KMS-11 (cell line): ENCODE measurements at regions not wholly inside any gene's neighbourhood (a gene's known extent, or its start where the extent isn't known, plus 50 kb on each side); places are given as distances from the start of the nearest gene placed in this dataset.

ENCODE experiments used
- H2AFZ ChIP-seq: fragments of 200-600 bp; sonication (generic); 2 replicates; pipeline ENCODE4 v1.6.1; 2016; ENCODE audit warnings: antibody characterized with exemption, mixed run types, low read depth
- H3K27ac ChIP-seq: fragments of 200-600 bp; sonication (generic); 2 replicates; pipeline ENCODE4 v1.6.1; 2016; ENCODE audit warnings: mild to moderate bottlenecking, mixed run types
- H3K27me3 ChIP-seq: fragments of 200-600 bp; sonication (generic); 2 replicates; pipeline ENCODE4 v1.6.1; 2017; ENCODE audit warnings: mild to moderate bottlenecking, low read depth, mixed run types, moderate library complexity; ENCODE audit not compliant: insufficient read depth
- H3K36me3 ChIP-seq: fragments of 200-600 bp; sonication (generic); 2 replicates; pipeline ENCODE4 v1.6.1; 2017; ENCODE audit warnings: mild to moderate bottlenecking, mixed run types; ENCODE audit not compliant: insufficient read depth
- H3K4me1 ChIP-seq: fragments of 200-600 bp; sonication (generic); 2 replicates; pipeline ENCODE4 v1.6.1; 2016; ENCODE audit warnings: mild to moderate bottlenecking, low read depth, mixed run types; ENCODE audit not compliant: poor library complexity, severe bottlenecking
- H3K4me2 ChIP-seq: fragments of 200-600 bp; sonication (generic); 2 replicates; pipeline ENCODE4 v1.7.0; 2016; ENCODE audit warnings: mild to moderate bottlenecking, mixed run types
- H3K4me3 ChIP-seq: fragments of 200-600 bp; sonication (generic); IDR thresholded peaks from 2 replicates; pipeline ENCODE4 v1.6.1; 2017; ENCODE audit warnings: low read depth, low read length, mixed read lengths; ENCODE audit not compliant: insufficient read depth
- H3K79me2 ChIP-seq: fragments of 200-600 bp; sonication (generic); 2 replicates; pipeline ENCODE4 v1.6.1; 2016; ENCODE audit warnings: low read depth, mixed run types; ENCODE audit not compliant: insufficient read depth
- H3K9ac ChIP-seq: fragments of 200-600 bp; sonication (generic); 2 replicates; pipeline ENCODE4 v1.6.1; 2016; ENCODE audit warnings: mild to moderate bottlenecking, mixed run types
- H4K20me1 ChIP-seq: fragments of 200-600 bp; sonication (generic); 2 replicates; pipeline ENCODE4 v1.6.1; 2016; ENCODE audit warnings: mild to moderate bottlenecking, mixed run types; ENCODE audit not compliant: insufficient read depth
- TF ChIP-seq, protein P1 (sequence below): fragments of 200-600 bp; sonication (generic); conservative IDR thresholded peaks from 2 replicates; pipeline ENCODE4 v1.6.1; 2017; ENCODE audit warnings: low read depth, mild to moderate bottlenecking, antibody characterized with exemption, low read length, moderate library complexity, mixed read lengths

DNA sequence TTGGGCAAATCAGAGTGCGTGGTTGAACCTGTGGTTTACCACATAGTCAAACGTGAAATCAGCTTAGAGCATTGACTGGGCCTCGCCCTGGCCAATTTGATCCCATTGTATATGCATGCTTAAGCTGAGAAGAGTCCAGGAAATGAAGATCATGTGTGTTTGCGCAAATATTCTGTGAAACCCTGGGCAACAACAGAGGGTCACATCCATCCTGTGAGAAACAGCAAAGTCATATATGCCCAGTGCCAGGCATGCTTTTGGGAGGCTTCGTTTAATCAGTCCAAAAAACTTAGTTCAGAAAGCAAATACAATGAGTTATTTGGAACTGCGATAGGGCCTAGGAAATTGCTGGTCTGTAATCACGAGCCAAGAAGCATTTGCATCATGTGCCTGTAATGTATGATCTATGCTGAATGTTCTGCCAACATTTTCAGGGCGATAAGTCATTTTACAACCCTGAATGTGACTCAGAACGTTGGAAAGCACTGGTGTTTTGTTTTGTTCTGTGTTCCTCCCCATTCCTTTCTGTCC lies 412.1 kb upstream of the CELF2 start:
- Histone ChIP-seq H3K79me2 (no peaks in the 10 kb centered on the region), H3K27me3 (no peaks in the 10 kb centered on the region), H3K9ac (no peak overlapping the region), H4K20me1 (no peaks in the 10 kb centered on the region), H3K4me3 (no peak overlapping the region), H2AFZ (no peak overlapping the region), H3K36me3 (no peaks in the 10 kb centered on the region), H3K27ac (no peak overlapping the region), H3K4me2 (no peak overlapping the region), H3K4me1 (peaks cover 7% of the 10 kb centered on the region)
- TF ChIP-seq, protein P1, sequence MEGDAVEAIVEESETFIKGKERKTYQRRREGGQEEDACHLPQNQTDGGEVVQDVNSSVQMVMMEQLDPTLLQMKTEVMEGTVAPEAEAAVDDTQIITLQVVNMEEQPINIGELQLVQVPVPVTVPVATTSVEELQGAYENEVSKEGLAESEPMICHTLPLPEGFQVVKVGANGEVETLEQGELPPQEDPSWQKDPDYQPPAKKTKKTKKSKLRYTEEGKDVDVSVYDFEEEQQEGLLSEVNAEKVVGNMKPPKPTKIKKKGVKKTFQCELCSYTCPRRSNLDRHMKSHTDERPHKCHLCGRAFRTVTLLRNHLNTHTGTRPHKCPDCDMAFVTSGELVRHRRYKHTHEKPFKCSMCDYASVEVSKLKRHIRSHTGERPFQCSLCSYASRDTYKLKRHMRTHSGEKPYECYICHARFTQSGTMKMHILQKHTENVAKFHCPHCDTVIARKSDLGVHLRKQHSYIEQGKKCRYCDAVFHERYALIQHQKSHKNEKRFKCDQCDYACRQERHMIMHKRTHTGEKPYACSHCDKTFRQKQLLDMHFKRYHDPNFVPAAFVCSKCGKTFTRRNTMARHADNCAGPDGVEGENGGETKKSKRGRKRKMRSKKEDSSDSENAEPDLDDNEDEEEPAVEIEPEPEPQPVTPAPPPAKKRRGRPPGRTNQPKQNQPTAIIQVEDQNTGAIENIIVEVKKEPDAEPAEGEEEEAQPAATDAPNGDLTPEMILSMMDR: no peak

DNA sequence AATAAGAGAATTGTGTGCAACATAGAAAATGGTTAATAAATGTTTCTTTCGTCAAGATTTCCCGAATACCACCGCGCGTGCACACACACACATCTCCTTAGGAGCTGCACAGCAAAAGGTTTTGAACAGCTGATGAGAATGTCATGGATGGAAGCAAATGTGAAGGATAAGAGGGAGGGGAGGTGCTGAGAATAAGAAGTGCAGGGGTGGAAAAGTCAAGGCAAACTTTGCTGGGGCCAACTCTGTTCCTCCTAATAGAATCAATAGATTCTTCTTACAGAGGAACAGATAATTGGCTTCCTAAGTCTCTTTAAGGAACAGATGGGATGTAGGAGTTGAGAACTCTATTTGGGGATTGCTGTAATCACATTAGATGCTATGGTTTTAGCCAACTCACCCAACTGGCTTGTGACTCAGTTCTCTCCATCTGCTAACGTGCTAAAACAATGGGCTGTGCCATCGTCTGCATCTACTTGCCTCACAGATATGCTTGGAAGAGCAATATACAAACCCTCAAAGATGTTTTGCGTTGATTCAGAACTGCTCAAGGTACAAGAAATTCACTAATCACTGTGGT lies 408.2 kb upstream of the CELF2 start:
- Histone ChIP-seq H3K27ac (no peak overlapping the region), H3K4me1 (peaks cover 7% of the 10 kb centered on the region), H3K36me3 (no peaks in the 10 kb centered on the region), H4K20me1 (no peaks in the 10 kb centered on the region), H3K79me2 (no peaks in the 10 kb centered on the region), H2AFZ (no peak overlapping the region), H3K4me2 (no peak overlapping the region), H3K4me3 (no peak overlapping the region), H3K9ac (no peak overlapping the region), H3K27me3 (no peaks in the 10 kb centered on the region)
- TF ChIP-seq, protein P1: no peak

DNA sequence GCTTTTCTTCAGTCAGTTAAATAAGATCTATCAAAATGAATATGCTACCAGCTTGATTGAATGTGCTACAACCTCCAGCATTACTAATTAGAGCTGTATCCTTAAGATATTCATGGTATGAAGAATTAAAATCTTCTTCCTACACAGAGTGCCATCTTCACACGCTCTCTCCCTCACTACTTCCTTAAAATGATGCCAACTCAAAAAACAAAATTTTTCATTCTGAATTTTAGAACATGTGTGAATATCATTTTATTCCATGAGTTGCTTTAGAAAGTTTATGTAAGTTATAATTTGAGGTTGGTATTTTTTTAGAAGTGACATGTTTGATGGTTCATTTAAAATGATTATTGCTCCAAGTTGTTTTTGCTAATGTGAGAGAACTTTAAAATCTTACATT lies 407.5 kb upstream of the CELF2 start:
- Histone ChIP-seq H3K4me3 (no peak overlapping the region), H3K36me3 (no peaks in the 10 kb centered on the region), H3K4me2 (no peak overlapping the region), H3K9ac (no peak overlapping the region), H2AFZ (no peak overlapping the region), H3K27me3 (no peaks in the 10 kb centered on the region), H3K27ac (no peak overlapping the region), H4K20me1 (no peaks in the 10 kb centered on the region), H3K79me2 (no peaks in the 10 kb centered on the region), H3K4me1 (peaks cover 4% of the 10 kb centered on the region)
- TF ChIP-seq, protein P1: no peak

DNA sequence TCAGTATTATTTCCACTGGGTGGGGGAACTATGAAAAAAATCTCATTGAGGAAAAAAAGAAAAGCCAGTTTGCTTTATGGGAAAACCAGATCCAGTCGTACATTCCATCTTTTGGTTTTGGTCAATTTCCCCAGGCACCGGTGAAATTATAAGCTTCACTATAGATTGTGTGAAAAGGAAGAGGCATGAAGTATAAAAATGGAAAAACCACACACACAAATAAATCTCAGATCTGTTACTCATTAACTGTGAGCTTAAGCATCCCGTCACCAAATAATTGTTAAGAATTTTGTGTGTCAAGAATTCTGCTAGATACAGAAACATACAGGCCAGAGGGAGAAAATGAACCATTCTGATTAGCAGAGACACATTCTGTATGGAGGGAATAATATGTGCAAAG lies 405.5 kb upstream of the CELF2 start:
- H3K79me2 ChIP-seq: no peaks in the 10 kb centered on the region
- H3K9ac ChIP-seq: no peak overlapping the region
- no peak overlapping the region for H2AFZ ChIP-seq
- TF ChIP-seq, protein P1: no peak
- H3K4me2 ChIP-seq: no peak overlapping the region
- no peaks in the 10 kb centered on the region for H3K27me3 ChIP-seq
- H3K36me3 ChIP-seq: no peaks in the 10 kb centered on the region
- H4K20me1 ChIP-seq: no peaks in the 10 kb centered on the region
- H3K4me3 ChIP-seq: no peak overlapping the region
- H3K4me1 ChIP-seq: no peaks in the 10 kb centered on the region
- no peak overlapping the region for H3K27ac ChIP-seq
